ENCODE measurements at regions not wholly inside any gene's neighbourhood (a gene's known extent, or its start where the extent isn't known, plus 50 kb on each side); places are given as distances from the start of the nearest gene placed in this dataset.

- no peaks in the 10 kb centered on the region for H3F3A ChIP-seq (ENCODE audit: control insufficient read depth, insufficient read depth)
- H4K20me1 ChIP-seq (ENCODE audit: control insufficient read depth, insufficient read depth, low read depth, low read length) = no peaks in the 10 kb centered on the region
These were observed 409.6 kb downstream of the TBC1D4 start for GRCh38 chr13:75072368-75072767.

GRCh38 chr13:75071796-75072195 is 410.2 kb downstream of the TBC1D4 start:
- Histone ChIP-seq H3K4me3 (ENCODE audit: low read length) (no peak overlapping the region), H3K27me3 (ENCODE audit: control insufficient read depth, low read length) (no peaks in the 10 kb centered on the region), H3K27ac (ENCODE audit: low read depth, low read length) (no peak overlapping the region), H3K9me3 (ENCODE audit: control insufficient read depth, insufficient read depth, low read length) (no peaks in the 10 kb centered on the region), H4K20me1 (ENCODE audit: control insufficient read depth, insufficient read depth, low read depth, low read length) (no peaks in the 10 kb centered on the region), H3K79me2 (ENCODE audit: control insufficient read depth, low read length) (no peaks in the 10 kb centered on the region), H3F3A (ENCODE audit: control insufficient read depth, insufficient read depth) (no peaks in the 10 kb centered on the region), H3K4me2 (ENCODE audit: low read length) (no peak overlapping the region), H3K4me1 (ENCODE audit: control insufficient read depth, low read length) (no peaks in the 10 kb centered on the region), H3K9me2 (replicated peaks; ENCODE audit: control insufficient read depth, low read length) (no peaks in the 10 kb centered on the region), H3K36me3 (ENCODE audit: control insufficient read depth, low read length) (no peaks in the 10 kb centered on the region)
- TF ChIP-seq EZH2phosphoT487 (IDR thresholded peaks at IDR 0.05; ENCODE audit: borderline replicate concordance, low read length) = no peak

More at GRCh38 chr13:75072368-75072767, 409.6 kb downstream of the TBC1D4 start:
- no peaks in the 10 kb centered on the region for H3K36me3 ChIP-seq (ENCODE audit: control insufficient read depth, low read length)
- H3K79me2 ChIP-seq (ENCODE audit: control insufficient read depth, low read length) = no peaks in the 10 kb centered on the region
- no peak overlapping the region for H3K4me3 ChIP-seq (ENCODE audit: low read length)
- no peak overlapping the region for H3K27ac ChIP-seq (ENCODE audit: low read depth, low read length)
- H3K9me3 ChIP-seq (ENCODE audit: control insufficient read depth, insufficient read depth, low read length) = no peaks in the 10 kb centered on the region
- H3K9me2 ChIP-seq (replicated peaks; ENCODE audit: control insufficient read depth, low read length) = no peaks in the 10 kb centered on the region
- no peak overlapping the region for H3K4me2 ChIP-seq (ENCODE audit: low read length)
- H3K27me3 ChIP-seq (ENCODE audit: control insufficient read depth, low read length) = no peaks in the 10 kb centered on the region
- no peaks in the 10 kb centered on the region for H3K4me1 ChIP-seq (ENCODE audit: control insufficient read depth, low read length)
- TF ChIP-seq CTCF (IDR thresholded peaks at IDR 0.05; ENCODE audit: low read depth, low read length, poor library complexity, severe bottlenecking) = no peak
- TF ChIP-seq EZH2phosphoT487 (IDR thresholded peaks at IDR 0.05; ENCODE audit: borderline replicate concordance, low read length) = no peak

DNA sequence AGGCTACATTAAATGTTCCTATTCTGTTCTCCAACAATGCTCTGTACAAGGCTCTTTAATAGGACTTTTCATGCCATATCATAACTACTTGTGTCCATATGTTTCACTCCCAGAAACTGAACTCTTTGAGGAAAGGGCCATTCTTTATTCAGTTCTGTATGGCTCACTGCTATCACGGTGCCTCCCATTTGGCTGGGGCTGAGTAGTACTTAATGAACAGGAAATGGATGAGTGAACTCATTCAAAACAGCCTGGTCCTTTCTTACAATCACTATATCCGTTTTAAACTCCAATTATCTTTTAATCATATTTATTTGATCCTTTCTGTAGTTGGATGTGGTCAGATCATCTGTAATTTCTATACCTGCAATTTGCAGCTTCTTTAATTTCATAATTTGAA is 410.6 kb downstream of the TBC1D4 start:
- H3K4me1 ChIP-seq (ENCODE audit: control insufficient read depth, low read length) = no peaks in the 10 kb centered on the region
- H3K27ac ChIP-seq (ENCODE audit: low read depth, low read length) = no peak overlapping the region
- H3K4me2 ChIP-seq (ENCODE audit: low read length) = no peak overlapping the region
- no peaks in the 10 kb centered on the region for H3F3A ChIP-seq (ENCODE audit: control insufficient read depth, insufficient read depth)
- H3K9me3 ChIP-seq (ENCODE audit: control insufficient read depth, insufficient read depth, low read length) = no peaks in the 10 kb centered on the region
- H3K79me2 ChIP-seq (ENCODE audit: control insufficient read depth, low read length) = no peaks in the 10 kb centered on the region
- H3K9me2 ChIP-seq (replicated peaks; ENCODE audit: control insufficient read depth, low read length) = no peaks in the 10 kb centered on the region
- no peaks in the 10 kb centered on the region for H3K36me3 ChIP-seq (ENCODE audit: control insufficient read depth, low read length)
- no peaks in the 10 kb centered on the region for H3K27me3 ChIP-seq (ENCODE audit: control insufficient read depth, low read length)
- no peak overlapping the region for H3K4me3 ChIP-seq (ENCODE audit: low read length)
- TF ChIP-seq CTCF (IDR thresholded peaks at IDR 0.05; ENCODE audit: low read depth, low read length, poor library complexity, severe bottlenecking) (no peak), EZH2phosphoT487 (IDR thresholded peaks at IDR 0.05; ENCODE audit: borderline replicate concordance, low read length) (no peak)
- no peaks in the 10 kb centered on the region for H4K20me1 ChIP-seq (ENCODE audit: control insufficient read depth, insufficient read depth, low read depth, low read length)

GRCh38 chr13:75061909-75062308 is 420.1 kb downstream of the TBC1D4 start:
- Histone ChIP-seq H3K4me1 (ENCODE audit: control insufficient read depth, low read length) (no peaks in the 10 kb centered on the region), H3K27ac (ENCODE audit: low read depth, low read length) (no peak overlapping the region), H3K9me2 (replicated peaks; ENCODE audit: control insufficient read depth, low read length) (no peaks in the 10 kb centered on the region), H3K9me3 (ENCODE audit: control insufficient read depth, insufficient read depth, low read length) (no peaks in the 10 kb centered on the region), H3K4me2 (ENCODE audit: low read length) (no peak overlapping the region), H3K79me2 (ENCODE audit: control insufficient read depth, low read length) (no peaks in the 10 kb centered on the region), H4K20me1 (ENCODE audit: control insufficient read depth, insufficient read depth, low read depth, low read length) (no peaks in the 10 kb centered on the region), H3K27me3 (ENCODE audit: control insufficient read depth, low read length) (no peaks in the 10 kb centered on the region), H3K4me3 (ENCODE audit: low read length) (no peak overlapping the region), H3F3A (ENCODE audit: control insufficient read depth, insufficient read depth) (no peaks in the 10 kb centered on the region), H3K36me3 (ENCODE audit: control insufficient read depth, low read length) (no peaks in the 10 kb centered on the region)
- TF ChIP-seq EZH2phosphoT487 (IDR thresholded peaks at IDR 0.05; ENCODE audit: borderline replicate concordance, low read length) (no peak), CTCF (IDR thresholded peaks at IDR 0.05; ENCODE audit: low read depth, low read length, poor library complexity, severe bottlenecking) (no peak)
